ENCODE measurements at regions not wholly inside any gene's neighbourhood (a gene's known extent, or its start where the extent isn't known, plus 50 kb on each side); places are given as distances from the start of the nearest gene placed in this dataset.

GRCh38 chr5:130712324-130712723 is 452.7 kb downstream of the HINT1 start:
- TF ChIP-seq POLR2A (IDR thresholded peaks at IDR 0.05; ENCODE audit: extremely low read depth, insufficient read length): no peak
- no peak for TF ChIP-seq CTCF (IDR thresholded peaks at IDR 0.05; ENCODE audit: low read depth, low read length)
- no peak for TF ChIP-seq MAX (IDR thresholded peaks at IDR 0.05; ENCODE audit: low read depth, low read length)
